A549 (cell line): ENCODE measurements at regions not wholly inside any gene's neighbourhood (a gene's known extent, or its start where the extent isn't known, plus 50 kb on each side); places are given as distances from the start of the nearest gene placed in this dataset.

Experiments used
- ATAC-seq, 2 experiments: fragments of 200-7000 bp in 1 of 2; fragments of >200 bp in 1 of 2; cut with Nextera tagmentation in 1 of 2; cut with Tn5 transposase in 1 of 2; 3 replicates each; pipeline versions ENCODE4 v1.8.0 to v1.9.1; 2018 to 2020; ENCODE audit warnings: mild to moderate bottlenecking in 1 of 2, moderate library complexity in 1 of 2
- CTCF ChIA-PET: fragments of 300-600 bp; sonication (Branson Sonifier 250); formaldehyde crosslinking; extraction: SDS; loops from one replicate; lab custom pipeline; 2021; ENCODE audit warnings: antibody characterized with exemption, inconsistent platforms; lab: Yijun Ruan, JAX
- POLR2A ChIA-PET: fragments of 350-600 bp; formaldehyde crosslinking; extraction: SDS; loops from one replicate; lab custom pipeline; 2021; ENCODE audit warnings: antibody characterized with exemption, inconsistent platforms; lab: Yijun Ruan, JAX
- DNase-seq, 2 experiments: peaks; one replicate each; pipeline versions ENCODE4 v3.0.0 to v3.0.0-alpha.2; 2011 to 2016; ENCODE audit warnings: low read depth in 1 of 2, low spot score in 1 of 2
- FAIRE-seq: peaks from 2 replicates; lab custom pipeline; 2011; peaks lifted over from hg19 to GRCh38; lab: Jason Lieb, UNC
- H3K27ac ChIP-seq, 2 experiments: fragments of >200 bp; sonication (Bioruptor Twin); formaldehyde crosslinking; 3 replicates each; pipeline ENCODE4 v1.5.1; 2016 to 2017
- H3K4me1 ChIP-seq: fragments of >200 bp; sonication (Bioruptor Twin); formaldehyde crosslinking; 3 replicates; pipeline ENCODE4 v1.6.1; 2016
- H3K4me2 ChIP-seq: fragments of >200 bp; sonication (Bioruptor Twin); formaldehyde crosslinking; 3 replicates; pipeline ENCODE4 v1.6.1; 2016
- H3K4me3 ChIP-seq: fragments of >200 bp; sonication (Bioruptor Twin); formaldehyde crosslinking; 3 replicates; pipeline ENCODE4 v1.5.1; 2016
- H3K9me3 ChIP-seq: fragments of >200 bp; sonication (Bioruptor Twin); formaldehyde crosslinking; 3 replicates; pipeline ENCODE4 v1.6.1; 2016
- BHLHE40 ChIP-seq: IDR thresholded peaks from 2 replicates; pipeline ENCODE4 v1.6.1; 2012; ENCODE audit warnings: low read depth, low read length, inconsistent platforms
- CBX8 ChIP-seq: fragments of 200-600 bp; sonication (generic); IDR thresholded peaks from 2 replicates; pipeline ENCODE4 v1.6.1; 2016
- CHD2 ChIP-seq: fragments of 150-350 bp; IDR thresholded peaks from 2 replicates; pipeline ENCODE4 v1.6.1; 2014; ENCODE audit warnings: low read length; ENCODE audit not compliant: partially characterized antibody
- EHMT2 ChIP-seq: fragments of 200-600 bp; sonication (generic); IDR thresholded peaks from 2 replicates; pipeline ENCODE4 v1.6.1; 2016; ENCODE audit warnings: antibody characterized with exemption, low read depth, mild to moderate bottlenecking, moderate library complexity
- ESRRA ChIP-seq: fragments of 150-350 bp; IDR thresholded peaks from 2 replicates; pipeline ENCODE4 v1.6.1; 2014; ENCODE audit warnings: mild to moderate bottlenecking, low read length, borderline replicate concordance
- HDAC2 ChIP-seq: fragments of 200-600 bp; sonication (generic); IDR thresholded peaks from 2 replicates; pipeline ENCODE4 v1.6.1; 2016
- HOXB13 ChIP-seq: fragments of 250-450 bp; sonication (Bioruptor Pico); IDR thresholded peaks from 2 replicates; pipeline ENCODE4 v1.5.0; 2020; ENCODE audit warnings: low read depth, mild to moderate bottlenecking, moderate library complexity
- HOXB5 ChIP-seq: fragments of 250-450 bp; sonication (Bioruptor Pico); IDR thresholded peaks from 2 replicates; pipeline ENCODE4 v1.5.0; 2020; ENCODE audit warnings: mild to moderate bottlenecking, moderate library complexity
- KDM1A ChIP-seq: fragments of 200-600 bp; sonication (generic); IDR thresholded peaks from 2 replicates; pipeline ENCODE4 v1.6.1; 2016; ENCODE audit warnings: low read depth, mild to moderate bottlenecking
- MAFK ChIP-seq: fragments of 450-650 bp; IDR thresholded peaks from 2 replicates; pipeline ENCODE4 v1.6.1; 2014; ENCODE audit not compliant: partially characterized antibody
- MAZ ChIP-seq: fragments of 150-350 bp; IDR thresholded peaks from 2 replicates; pipeline ENCODE4 v1.6.1; 2014; ENCODE audit warnings: antibody characterized with exemption, low read depth, low read length, borderline replicate concordance
- NFE2L2 ChIP-seq: fragments of 150-350 bp; conservative IDR thresholded peaks from 2 replicates; pipeline ENCODE4 v1.6.1; 2014; ENCODE audit warnings: low read length
- TFCP2L1 ChIP-seq: fragments of 250-450 bp; sonication (Bioruptor Pico); IDR thresholded peaks from 2 replicates; pipeline ENCODE4 v1.5.0; 2021; ENCODE audit warnings: mild to moderate bottlenecking
- ZFP36 ChIP-seq: fragments of 450-650 bp; IDR thresholded peaks from 2 replicates; pipeline ENCODE4 v1.6.1; 2014; ENCODE audit warnings: borderline replicate concordance; ENCODE audit not compliant: partially characterized antibody
- ZNF302 ChIP-seq: fragments of 250-450 bp; sonication (Bioruptor Pico); IDR thresholded peaks from 2 replicates; pipeline ENCODE4 v1.9.0; 2021; ENCODE audit warnings: inconsistent platforms, mild to moderate bottlenecking, moderate library complexity
- WGBS: methylation state at CpG from one replicate; pipeline ENCODE4 v1.1.6; 2017; ENCODE audit errors: missing lambda C conversion rate; 5-methylcytosine and 5-hydroxymethylcytosine counted together
- TF ChIP-seq, protein P1 (sequence below): fragments of >200 bp; sonication (Bioruptor Twin); formaldehyde crosslinking; IDR thresholded peaks from 3 replicates; pipeline ENCODE4 v1.5.1; 2016
- TF ChIP-seq, protein P2 (sequence below): IDR thresholded peaks from 2 replicates; pipeline ENCODE4 v1.6.1; 2012
- TF ChIP-seq, protein P3 (sequence below): fragments of 450-650 bp; IDR thresholded peaks from 2 replicates; pipeline ENCODE4 v1.6.1; 2014; ENCODE audit warnings: antibody characterized with exemption
- TF ChIP-seq, protein P4 (sequence below): fragments of 150-350 bp; IDR thresholded peaks from 2 replicates; pipeline ENCODE4 v1.6.1; 2014; ENCODE audit warnings: low read depth, mild to moderate bottlenecking, low read length
- TF ChIP-seq, protein P5 (sequence below): IDR thresholded peaks from 2 replicates; pipeline ENCODE4 v1.6.1; 2012; ENCODE audit warnings: low read depth, borderline replicate concordance
- TF ChIP-seq, protein P6 (sequence below): fragments of 250-450 bp; sonication (Bioruptor Pico); IDR thresholded peaks from 2 replicates; pipeline ENCODE4 v1.5.0; 2021; ENCODE audit warnings: mild to moderate bottlenecking, moderate library complexity, borderline replicate concordance

DNA sequence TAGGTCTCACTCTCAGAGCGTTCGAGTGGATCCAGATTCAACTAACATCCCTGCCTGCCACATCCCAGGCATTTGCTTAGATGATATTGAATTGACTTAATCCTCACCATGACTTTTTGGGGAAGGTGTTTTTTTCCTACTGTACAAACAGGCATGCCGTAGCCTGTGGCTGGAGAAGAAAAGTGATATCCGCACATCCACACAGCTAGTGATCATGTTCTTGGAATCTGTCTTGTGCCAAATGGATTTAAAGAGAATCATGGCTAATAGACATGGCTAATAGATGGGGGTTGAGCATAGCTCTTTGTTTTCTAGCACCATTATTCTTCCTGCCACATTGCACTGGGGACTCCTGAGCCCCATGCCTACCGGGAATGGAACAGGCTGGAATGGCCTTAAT lies 82.1 kb upstream of the THY1 start:
- TF ChIP-seq HOXB13 (CRISPR knock-in tag) = no peak
- TF ChIP-seq TFCP2L1 (CRISPR knock-in tag) = no peak
- TF ChIP-seq HOXB5 (CRISPR knock-in tag) = no peak
- TF ChIP-seq, protein P1, sequence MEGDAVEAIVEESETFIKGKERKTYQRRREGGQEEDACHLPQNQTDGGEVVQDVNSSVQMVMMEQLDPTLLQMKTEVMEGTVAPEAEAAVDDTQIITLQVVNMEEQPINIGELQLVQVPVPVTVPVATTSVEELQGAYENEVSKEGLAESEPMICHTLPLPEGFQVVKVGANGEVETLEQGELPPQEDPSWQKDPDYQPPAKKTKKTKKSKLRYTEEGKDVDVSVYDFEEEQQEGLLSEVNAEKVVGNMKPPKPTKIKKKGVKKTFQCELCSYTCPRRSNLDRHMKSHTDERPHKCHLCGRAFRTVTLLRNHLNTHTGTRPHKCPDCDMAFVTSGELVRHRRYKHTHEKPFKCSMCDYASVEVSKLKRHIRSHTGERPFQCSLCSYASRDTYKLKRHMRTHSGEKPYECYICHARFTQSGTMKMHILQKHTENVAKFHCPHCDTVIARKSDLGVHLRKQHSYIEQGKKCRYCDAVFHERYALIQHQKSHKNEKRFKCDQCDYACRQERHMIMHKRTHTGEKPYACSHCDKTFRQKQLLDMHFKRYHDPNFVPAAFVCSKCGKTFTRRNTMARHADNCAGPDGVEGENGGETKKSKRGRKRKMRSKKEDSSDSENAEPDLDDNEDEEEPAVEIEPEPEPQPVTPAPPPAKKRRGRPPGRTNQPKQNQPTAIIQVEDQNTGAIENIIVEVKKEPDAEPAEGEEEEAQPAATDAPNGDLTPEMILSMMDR = no peak
- no peak for TF ChIP-seq ZFP36
- TF ChIP-seq, protein P2, sequence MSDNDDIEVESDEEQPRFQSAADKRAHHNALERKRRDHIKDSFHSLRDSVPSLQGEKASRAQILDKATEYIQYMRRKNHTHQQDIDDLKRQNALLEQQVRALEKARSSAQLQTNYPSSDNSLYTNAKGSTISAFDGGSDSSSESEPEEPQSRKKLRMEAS = no peak
- TF ChIP-seq ESRRA = no peak
- no peak for TF ChIP-seq EHMT2
- TF ChIP-seq MAZ = no peak
- TF ChIP-seq, protein P3, sequence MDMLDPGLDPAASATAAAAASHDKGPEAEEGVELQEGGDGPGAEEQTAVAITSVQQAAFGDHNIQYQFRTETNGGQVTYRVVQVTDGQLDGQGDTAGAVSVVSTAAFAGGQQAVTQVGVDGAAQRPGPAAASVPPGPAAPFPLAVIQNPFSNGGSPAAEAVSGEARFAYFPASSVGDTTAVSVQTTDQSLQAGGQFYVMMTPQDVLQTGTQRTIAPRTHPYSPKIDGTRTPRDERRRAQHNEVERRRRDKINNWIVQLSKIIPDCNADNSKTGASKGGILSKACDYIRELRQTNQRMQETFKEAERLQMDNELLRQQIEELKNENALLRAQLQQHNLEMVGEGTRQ = no peak
- TF ChIP-seq NFE2L2 = no peak
- TF ChIP-seq BHLHE40 = no peak
- TF ChIP-seq, all 56 proteins: peak for 0
- no peak for FAIRE-seq
- CTCF ChIA-PET = interaction anchor here (1.4 to 2.6 kb wide), 2 partner anchors 12 to 29 kb away, joined by 3 to 7 read pairs; no protein-coding TSS in a partner anchor

DNA sequence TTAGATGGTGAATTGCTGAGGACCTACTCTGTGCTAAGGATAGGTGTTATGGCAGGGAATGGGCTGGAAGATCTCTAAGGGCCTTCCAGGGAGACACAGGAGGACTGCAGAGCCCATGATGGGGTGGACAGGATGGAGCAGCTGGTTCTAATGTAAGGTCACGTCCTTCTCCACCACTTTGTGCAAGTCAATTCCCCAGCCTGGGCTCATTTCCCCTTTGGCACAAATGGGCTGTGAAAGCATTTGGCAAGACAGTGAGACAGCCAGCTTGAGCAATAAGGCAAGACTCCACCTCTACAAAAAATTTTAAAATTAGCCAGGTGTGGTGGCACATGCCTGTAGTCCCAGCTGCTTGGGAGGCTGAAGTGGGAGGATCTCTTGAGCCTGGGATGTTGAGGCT lies 81.4 kb upstream of the THY1 start:
- Histone ChIP-seq H3K4me3 (no peak overlapping the region), H3K4me2 (no peak overlapping the region), H3K27ac (no peak overlapping the region), H3K9me3 (no peaks in the 10 kb centered on the region), H3K4me1 (peaks cover 1% of the 10 kb centered on the region; the same call in 1 of the 3 replicates)
- WGBS = 50% methylated on average over 1 of the region's 1 CpG
- no peak for ATAC-seq
- CTCF ChIA-PET = interaction anchor here (1.6 to 2.6 kb wide), 2 partner anchors 11 to 29 kb away, joined by 4 to 7 read pairs; no protein-coding TSS in a partner anchor
- TF ChIP-seq KDM1A (no peak), CBX8 (no peak), HDAC2 (no peak), MAFK (no peak), ZNF302 (CRISPR knock-in tag) (no peak), CHD2 (no peak), HOXB13 (CRISPR knock-in tag) (no peak)
- TF ChIP-seq, protein P4, sequence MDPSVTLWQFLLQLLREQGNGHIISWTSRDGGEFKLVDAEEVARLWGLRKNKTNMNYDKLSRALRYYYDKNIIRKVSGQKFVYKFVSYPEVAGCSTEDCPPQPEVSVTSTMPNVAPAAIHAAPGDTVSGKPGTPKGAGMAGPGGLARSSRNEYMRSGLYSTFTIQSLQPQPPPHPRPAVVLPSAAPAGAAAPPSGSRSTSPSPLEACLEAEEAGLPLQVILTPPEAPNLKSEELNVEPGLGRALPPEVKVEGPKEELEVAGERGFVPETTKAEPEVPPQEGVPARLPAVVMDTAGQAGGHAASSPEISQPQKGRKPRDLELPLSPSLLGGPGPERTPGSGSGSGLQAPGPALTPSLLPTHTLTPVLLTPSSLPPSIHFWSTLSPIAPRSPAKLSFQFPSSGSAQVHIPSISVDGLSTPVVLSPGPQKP = no peak
- TF ChIP-seq, protein P5, sequence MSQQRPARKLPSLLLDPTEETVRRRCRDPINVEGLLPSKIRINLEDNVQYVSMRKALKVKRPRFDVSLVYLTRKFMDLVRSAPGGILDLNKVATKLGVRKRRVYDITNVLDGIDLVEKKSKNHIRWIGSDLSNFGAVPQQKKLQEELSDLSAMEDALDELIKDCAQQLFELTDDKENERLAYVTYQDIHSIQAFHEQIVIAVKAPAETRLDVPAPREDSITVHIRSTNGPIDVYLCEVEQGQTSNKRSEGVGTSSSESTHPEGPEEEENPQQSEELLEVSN = no peak
- TF ChIP-seq, protein P1 = no peak
- TF ChIP-seq, protein P6, sequence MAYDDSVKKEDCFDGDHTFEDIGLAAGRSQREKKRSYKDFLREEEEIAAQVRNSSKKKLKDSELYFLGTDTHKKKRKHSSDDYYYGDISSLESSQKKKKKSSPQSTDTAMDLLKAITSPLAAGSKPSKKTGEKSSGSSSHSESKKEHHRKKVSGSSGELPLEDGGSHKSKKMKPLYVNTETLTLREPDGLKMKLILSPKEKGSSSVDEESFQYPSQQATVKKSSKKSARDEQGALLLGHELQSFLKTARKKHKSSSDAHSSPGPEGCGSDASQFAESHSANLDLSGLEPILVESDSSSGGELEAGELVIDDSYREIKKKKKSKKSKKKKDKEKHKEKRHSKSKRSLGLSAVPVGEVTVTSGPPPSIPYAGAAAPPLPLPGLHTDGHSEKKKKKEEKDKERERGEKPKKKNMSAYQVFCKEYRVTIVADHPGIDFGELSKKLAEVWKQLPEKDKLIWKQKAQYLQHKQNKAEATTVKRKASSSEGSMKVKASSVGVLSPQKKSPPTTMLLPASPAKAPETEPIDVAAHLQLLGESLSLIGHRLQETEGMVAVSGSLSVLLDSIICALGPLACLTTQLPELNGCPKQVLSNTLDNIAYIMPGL (CRISPR knock-in tag) = no peak
- DNase-seq = no peak
- no peak for FAIRE-seq
- POLR2A ChIA-PET = no interaction called here

More for the DNA sequence above, 82.1 kb upstream of the THY1 start:
- H3K4me2 ChIP-seq = no peak overlapping the region
- no peak for DNase-seq
- no peaks in the 10 kb centered on the region for H3K9me3 ChIP-seq
- H3K27ac ChIP-seq = no peak overlapping the region
- POLR2A ChIA-PET = no interaction called here
- no peak for ATAC-seq
- WGBS = 81% methylated on average over 5 of the region's 5 CpGs
- peaks cover 8% of the 10 kb centered on the region; the same call in 1 of the 3 replicates for H3K4me1 ChIP-seq
- H3K4me3 ChIP-seq = no peak overlapping the region
